Effector memory CD8-positive, alpha-beta T cell (primary cell): ENCODE measurements at regions not wholly inside any gene's neighbourhood (a gene's known extent, or its start where the extent isn't known, plus 50 kb on each side); places are given as distances from the start of the nearest gene placed in this dataset.

Experiments
- ATAC-seq: fragments of 150-1000 bp; cut with Tn5 transposase; replicated peaks from 2 replicates; pipeline ENCODE4 v1.10.0; 2021; ENCODE audit warnings: mild to moderate bottlenecking, moderate library complexity
- DNase-seq, 3 experiments: peaks; one replicate each; pipeline ENCODE4 v3.0.0; 2021
- H3K27ac Mint-ChIP-seq, 2 donors: one replicate each; pipeline ENCODE4 v1.8.0; 2022; ENCODE audit warnings: mild to moderate bottlenecking in 2 of 2, mixed read lengths in 2 of 2, moderate library complexity in 2 of 2
- H3K27me3 Mint-ChIP-seq, 2 donors: one replicate each; pipeline ENCODE4 v1.8.0; 2022; ENCODE audit warnings: mixed read lengths in 2 of 2
- H3K36me3 Mint-ChIP-seq: one replicate; pipeline ENCODE4 v1.8.0; 2022; ENCODE audit warnings: mild to moderate bottlenecking, moderate library complexity, mixed read lengths; ENCODE audit not compliant: insufficient read depth
- H3K4me1 Mint-ChIP-seq, 2 donors: one replicate each; pipeline ENCODE4 v1.8.0; 2022; ENCODE audit warnings: low read depth in 2 of 2, mixed read lengths in 2 of 2
- H3K4me3 Mint-ChIP-seq, 2 donors: one replicate each; pipeline ENCODE4 v1.8.0; 2022; ENCODE audit warnings: mild to moderate bottlenecking in 2 of 2, mixed read lengths in 2 of 2, moderate library complexity in 2 of 2
- H3K9me3 Mint-ChIP-seq, 2 donors: one replicate each; pipeline ENCODE4 v1.8.0; 2022; ENCODE audit warnings: mixed read lengths in 2 of 2

GRCh38 chr5:115372146-115372545, 75.7 kb upstream of the CCDC112 start:
- H3K4me3 Mint-ChIP-seq, result no peak overlapping the region
- ATAC-seq (no peak), DNase-seq (no peak)
- no peaks in the 10 kb centered on the region for H3K4me1 Mint-ChIP-seq
- peaks cover 0 to 8% of the 10 kb centered on the region in 2 donors for H3K27me3 Mint-ChIP-seq
- no peaks in the 10 kb centered on the region for H3K36me3 Mint-ChIP-seq
- H3K27ac Mint-ChIP-seq, result no peak overlapping the region
- no peaks in the 10 kb centered on the region for H3K9me3 Mint-ChIP-seq

- H3K9me3 Mint-ChIP-seq, result no peaks in the 10 kb centered on the region
- H3K27ac Mint-ChIP-seq, result no peak overlapping the region
- DNase-seq (no peak), ATAC-seq (no peak)
- no peaks in the 10 kb centered on the region for H3K4me1 Mint-ChIP-seq
- H3K27me3 Mint-ChIP-seq, result peaks cover 0 to 8% of the 10 kb centered on the region in 2 donors
- no peaks in the 10 kb centered on the region for H3K36me3 Mint-ChIP-seq
- no peak overlapping the region for H3K4me3 Mint-ChIP-seq
Observed at GRCh38 chr5:115369430-115370144, 73.1 kb upstream of the CCDC112 start.

- no peaks in the 10 kb centered on the region for H3K4me1 Mint-ChIP-seq
- no peaks in the 10 kb centered on the region for H3K36me3 Mint-ChIP-seq
- H3K27me3 Mint-ChIP-seq, result peaks cover 0 to 8% of the 10 kb centered on the region in 2 donors
- DNase-seq (no peak), ATAC-seq (no peak)
- H3K9me3 Mint-ChIP-seq, result no peaks in the 10 kb centered on the region
- H3K27ac Mint-ChIP-seq, result no peak overlapping the region
- no peak overlapping the region for H3K4me3 Mint-ChIP-seq
Observed at GRCh38 chr5:115366223-115366622, 69.8 kb upstream of the CCDC112 start.

GRCh38 chr5:115363879-115364278, 67.4 kb upstream of the CCDC112 start:
- Mint-ChIP-seq H3K27ac (no peak overlapping the region), H3K36me3 (no peaks in the 10 kb centered on the region), H3K27me3 (peaks cover 0 to 19% of the 10 kb centered on the region in 2 donors), H3K9me3 (no peaks in the 10 kb centered on the region), H3K4me3 (no peak overlapping the region), H3K4me1 (no peaks in the 10 kb centered on the region)
- ATAC-seq (no peak), DNase-seq (no peak)

GRCh38 chr5:115360046-115360685, 63.7 kb upstream of the CCDC112 start:
- Mint-ChIP-seq H3K36me3 (no peaks in the 10 kb centered on the region), H3K27me3 (peaks cover 6 to 16% of the 10 kb centered on the region in 2 donors), H3K27ac (no peak overlapping the region), H3K9me3 (no peaks in the 10 kb centered on the region), H3K4me1 (no peaks in the 10 kb centered on the region), H3K4me3 (no peak overlapping the region)
- ATAC-seq (no peak), DNase-seq (no peak)

GRCh38 chr5:115355767-115356381, 59.4 kb upstream of the CCDC112 start:
- no peaks in the 10 kb centered on the region for H3K4me1 Mint-ChIP-seq
- DNase-seq, result no peak
- H3K4me3 Mint-ChIP-seq, result no peak overlapping the region
- H3K9me3 Mint-ChIP-seq, result no peaks in the 10 kb centered on the region
- peaks cover 12 to 26% of the 10 kb centered on the region in 2 donors for H3K27me3 Mint-ChIP-seq
- no peak for ATAC-seq
- H3K27ac Mint-ChIP-seq, result no peak overlapping the region
- no peaks in the 10 kb centered on the region for H3K36me3 Mint-ChIP-seq

- DNase-seq, result no peak
- H3K9me3 Mint-ChIP-seq, result no peaks in the 10 kb centered on the region
- no peak overlapping the region for H3K4me3 Mint-ChIP-seq
- H3K4me1 Mint-ChIP-seq, result no peaks in the 10 kb centered on the region
- no peaks in the 10 kb centered on the region for H3K36me3 Mint-ChIP-seq
- ATAC-seq, result no peak
- peaks cover 12 to 26% of the 10 kb centered on the region in 2 donors for H3K27me3 Mint-ChIP-seq
- no peak overlapping the region for H3K27ac Mint-ChIP-seq
Observed at GRCh38 chr5:115355095-115355494, 58.6 kb upstream of the CCDC112 start.

- H3K27me3 Mint-ChIP-seq, result peaks cover 12 to 19% of the 10 kb centered on the region in 2 donors
- DNase-seq (no peak), ATAC-seq (no peak)
- H3K4me3 Mint-ChIP-seq, result no peak overlapping the region
- no peak overlapping the region for H3K27ac Mint-ChIP-seq
- H3K9me3 Mint-ChIP-seq, result no peaks in the 10 kb centered on the region
- no peaks in the 10 kb centered on the region for H3K36me3 Mint-ChIP-seq
- H3K4me1 Mint-ChIP-seq, result no peaks in the 10 kb centered on the region
Observed at GRCh38 chr5:115354246-115354645, 57.8 kb upstream of the CCDC112 start.

- Mint-ChIP-seq H3K4me3 (no peak overlapping the region), H3K4me1 (no peaks in the 10 kb centered on the region), H3K27me3 (peaks cover 12 to 14% of the 10 kb centered on the region in 2 donors), H3K27ac (no peak overlapping the region), H3K36me3 (no peaks in the 10 kb centered on the region), H3K9me3 (no peaks in the 10 kb centered on the region)
- no peak for ATAC-seq
- no peak for DNase-seq
Observed at GRCh38 chr5:115352571-115352970, 56.1 kb upstream of the CCDC112 start.

GRCh38 chr5:115351356-115352195, 55.1 kb upstream of the CCDC112 start:
- no peak overlapping the region for H3K27ac Mint-ChIP-seq
- no peaks in the 10 kb centered on the region for H3K9me3 Mint-ChIP-seq
- H3K27me3 Mint-ChIP-seq, result peaks cover 12 to 24% of the 10 kb centered on the region in 2 donors
- no peaks in the 10 kb centered on the region for H3K36me3 Mint-ChIP-seq
- H3K4me3 Mint-ChIP-seq, result no peak overlapping the region
- DNase-seq (no peak), ATAC-seq (no peak)
- no peaks in the 10 kb centered on the region for H3K4me1 Mint-ChIP-seq

GRCh38 chr5:115350894-115351293, 54.4 kb upstream of the CCDC112 start:
- Mint-ChIP-seq H3K9me3 (no peaks in the 10 kb centered on the region), H3K36me3 (no peaks in the 10 kb centered on the region), H3K27ac (no peak overlapping the region), H3K4me1 (no peaks in the 10 kb centered on the region), H3K4me3 (no peak overlapping the region), H3K27me3 (peaks cover 17 to 24% of the 10 kb centered on the region in 2 donors)
- DNase-seq, result no peak
- no peak for ATAC-seq

- H3K4me1 Mint-ChIP-seq, result no peaks in the 10 kb centered on the region
- H3K36me3 Mint-ChIP-seq, result no peaks in the 10 kb centered on the region
- DNase-seq (no peak), ATAC-seq (peak; percentile 55)
- peaks cover 19 to 23% of the 10 kb centered on the region in 2 donors for H3K27me3 Mint-ChIP-seq
- no peak overlapping the region for H3K4me3 Mint-ChIP-seq
- no peaks in the 10 kb centered on the region for H3K9me3 Mint-ChIP-seq
- no peak overlapping the region for H3K27ac Mint-ChIP-seq
Observed at GRCh38 chr5:115349001-115349817, 52.8 kb upstream of the CCDC112 start.

- DNase-seq (no peak), ATAC-seq (no peak)
- Mint-ChIP-seq H3K27me3 (peaks cover 15 to 19% of the 10 kb centered on the region in 2 donors), H3K9me3 (no peaks in the 10 kb centered on the region), H3K36me3 (no peaks in the 10 kb centered on the region), H3K4me3 (no peak overlapping the region), H3K4me1 (no peaks in the 10 kb centered on the region), H3K27ac (no peak overlapping the region)
Observed at GRCh38 chr5:115348175-115348574, 51.7 kb upstream of the CCDC112 start.
